DOHH2 (cell line): ENCODE measurements at regions not wholly inside any gene's neighbourhood (a gene's known extent, or its start where the extent isn't known, plus 50 kb on each side); places are given as distances from the start of the nearest gene placed in this dataset.

Experiments used
- EZH2phosphoT487 ChIP-seq: fragments of 200-600 bp; sonication (generic); IDR thresholded peaks from 2 replicates; pipeline ENCODE4 v1.6.1; 2017; ENCODE audit warnings: borderline replicate concordance, mild to moderate bottlenecking, antibody characterized with exemption, low read length, moderate library complexity, mixed read lengths
- TF ChIP-seq, protein P1 (sequence below): fragments of 200-600 bp; sonication (generic); IDR thresholded peaks from one replicate; pipeline ENCODE4 v1.5.1; 2014; ENCODE audit warnings: antibody characterized with exemption, mild to moderate bottlenecking, low read depth, low read length; ENCODE audit not compliant: poor library complexity, severe bottlenecking

DNA sequence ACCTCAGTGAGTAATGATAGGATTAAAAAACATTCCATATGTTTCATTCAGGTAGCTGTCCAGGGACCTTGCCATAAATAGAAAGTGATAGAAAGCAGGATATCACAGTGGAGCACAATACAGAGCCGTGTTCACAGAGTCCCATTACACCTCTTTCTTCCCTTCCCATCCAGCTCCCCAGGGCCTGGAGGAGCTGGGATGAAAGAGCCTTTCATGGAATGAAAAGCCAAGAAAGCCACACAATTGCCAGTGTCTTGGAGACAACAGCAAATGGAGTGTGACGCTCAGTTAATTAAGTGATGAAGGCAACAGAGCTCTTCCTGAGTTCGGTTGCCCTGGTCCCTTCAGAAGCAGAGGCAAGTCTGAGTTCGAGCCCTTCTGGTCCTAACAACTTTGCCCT is 387.3 kb upstream of the PLXNA2 start:
- TF ChIP-seq, protein P1, sequence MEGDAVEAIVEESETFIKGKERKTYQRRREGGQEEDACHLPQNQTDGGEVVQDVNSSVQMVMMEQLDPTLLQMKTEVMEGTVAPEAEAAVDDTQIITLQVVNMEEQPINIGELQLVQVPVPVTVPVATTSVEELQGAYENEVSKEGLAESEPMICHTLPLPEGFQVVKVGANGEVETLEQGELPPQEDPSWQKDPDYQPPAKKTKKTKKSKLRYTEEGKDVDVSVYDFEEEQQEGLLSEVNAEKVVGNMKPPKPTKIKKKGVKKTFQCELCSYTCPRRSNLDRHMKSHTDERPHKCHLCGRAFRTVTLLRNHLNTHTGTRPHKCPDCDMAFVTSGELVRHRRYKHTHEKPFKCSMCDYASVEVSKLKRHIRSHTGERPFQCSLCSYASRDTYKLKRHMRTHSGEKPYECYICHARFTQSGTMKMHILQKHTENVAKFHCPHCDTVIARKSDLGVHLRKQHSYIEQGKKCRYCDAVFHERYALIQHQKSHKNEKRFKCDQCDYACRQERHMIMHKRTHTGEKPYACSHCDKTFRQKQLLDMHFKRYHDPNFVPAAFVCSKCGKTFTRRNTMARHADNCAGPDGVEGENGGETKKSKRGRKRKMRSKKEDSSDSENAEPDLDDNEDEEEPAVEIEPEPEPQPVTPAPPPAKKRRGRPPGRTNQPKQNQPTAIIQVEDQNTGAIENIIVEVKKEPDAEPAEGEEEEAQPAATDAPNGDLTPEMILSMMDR: no peak
- no peak for TF ChIP-seq EZH2phosphoT487
